ELF-1 (cell line): ENCODE measurements at regions not wholly inside any gene's neighbourhood (a gene's known extent, or its start where the extent isn't known, plus 50 kb on each side); places are given as distances from the start of the nearest gene placed in this dataset.
A peak's percentile ranks its signal among the peaks of the same experiment; 100 is the strongest.

Experiments
- DNase-seq: peaks from one replicate; pipeline ENCODE4 v3.0.0-alpha.2; 2016; ENCODE audit warnings: low read depth, low spot score

DNA sequence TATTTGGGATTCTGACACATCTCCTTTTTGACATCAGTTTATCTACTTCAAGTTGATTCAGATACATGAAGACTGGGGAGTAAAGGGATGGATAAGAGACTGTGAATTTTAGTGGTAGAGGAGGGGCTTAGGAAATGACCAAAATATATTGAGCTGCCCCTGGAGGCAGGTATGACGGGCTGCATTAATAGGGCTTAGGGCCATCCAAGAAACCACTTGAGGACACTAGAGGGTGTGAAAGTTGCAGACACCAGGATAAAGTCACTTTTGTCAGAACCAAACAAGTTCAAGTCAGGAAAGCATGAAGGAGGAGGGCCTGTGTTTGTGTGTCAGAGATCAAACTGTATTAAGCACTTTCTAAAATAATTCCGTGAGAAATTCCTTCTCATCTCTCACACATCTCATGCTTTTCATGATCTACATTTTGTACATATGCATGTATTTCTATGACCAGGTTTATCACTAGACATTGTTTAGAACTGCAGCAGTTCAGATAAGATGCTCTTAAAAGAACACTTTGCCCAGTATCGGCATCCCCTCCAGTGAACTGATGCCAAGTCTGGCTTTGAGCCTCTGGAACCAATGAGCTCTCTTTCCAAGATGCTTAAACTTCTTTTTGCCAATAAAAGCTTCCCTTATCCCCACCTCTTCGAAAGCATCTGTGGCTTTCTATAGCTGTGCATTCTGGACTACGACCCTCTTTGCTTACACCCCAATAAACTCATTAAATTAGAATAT is 136.9 kb downstream of the SLC38A1 start:
- DNase-seq: peak; percentile 16

DNA sequence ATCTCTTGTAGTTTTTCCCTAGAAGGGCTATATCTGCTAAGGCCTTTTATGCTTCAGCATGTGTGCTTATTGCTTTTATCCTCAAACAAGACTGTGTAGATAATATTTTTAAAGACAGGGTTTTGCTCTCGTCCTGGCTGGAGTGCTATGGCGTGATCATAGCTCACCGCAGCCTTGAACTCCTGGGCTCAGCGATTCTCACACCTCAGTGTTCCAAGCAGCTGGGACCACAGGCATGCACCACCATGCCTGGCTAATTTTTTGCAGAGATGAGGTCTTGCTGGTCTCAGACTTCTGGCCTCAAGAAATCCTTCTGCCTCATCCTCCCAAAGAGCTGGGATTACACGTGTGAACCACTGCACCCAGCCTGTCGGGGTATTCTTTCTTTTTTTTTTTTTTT is 137.3 kb upstream of the SCAF11 start:
- no peak for DNase-seq

DNA sequence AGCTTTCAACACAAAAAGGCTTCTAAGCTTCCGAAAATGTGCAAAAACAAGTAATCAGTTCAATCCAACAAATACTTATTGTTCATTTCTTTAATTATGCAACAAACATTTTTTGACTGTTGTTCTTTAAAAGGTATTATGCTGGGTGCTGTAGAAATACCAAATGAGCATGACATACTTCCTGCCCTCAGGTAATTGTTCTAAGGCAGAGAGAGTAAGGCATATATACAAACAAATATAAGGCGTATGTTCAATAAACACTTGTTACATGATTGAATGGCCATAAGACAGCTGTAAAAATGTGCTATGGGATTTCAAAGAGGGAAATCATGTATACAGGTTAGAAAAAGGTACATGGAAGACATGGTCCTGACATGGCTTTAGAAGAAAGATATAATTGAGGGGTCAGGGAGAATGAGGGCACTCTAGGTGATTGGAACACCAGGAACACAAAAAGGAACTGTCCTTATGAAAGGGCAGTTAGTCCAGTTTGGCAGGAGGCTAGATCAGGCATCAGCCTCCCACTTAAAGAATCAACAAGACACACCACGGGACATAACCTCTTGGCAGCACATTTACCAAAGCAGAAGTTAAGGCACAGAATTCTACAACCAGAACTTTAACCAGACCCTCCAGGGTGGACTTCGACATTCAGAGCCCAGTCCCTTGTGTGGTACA is 135.8 kb upstream of the SCAF11 start:
- peak; percentile 42 for DNase-seq

DNA sequence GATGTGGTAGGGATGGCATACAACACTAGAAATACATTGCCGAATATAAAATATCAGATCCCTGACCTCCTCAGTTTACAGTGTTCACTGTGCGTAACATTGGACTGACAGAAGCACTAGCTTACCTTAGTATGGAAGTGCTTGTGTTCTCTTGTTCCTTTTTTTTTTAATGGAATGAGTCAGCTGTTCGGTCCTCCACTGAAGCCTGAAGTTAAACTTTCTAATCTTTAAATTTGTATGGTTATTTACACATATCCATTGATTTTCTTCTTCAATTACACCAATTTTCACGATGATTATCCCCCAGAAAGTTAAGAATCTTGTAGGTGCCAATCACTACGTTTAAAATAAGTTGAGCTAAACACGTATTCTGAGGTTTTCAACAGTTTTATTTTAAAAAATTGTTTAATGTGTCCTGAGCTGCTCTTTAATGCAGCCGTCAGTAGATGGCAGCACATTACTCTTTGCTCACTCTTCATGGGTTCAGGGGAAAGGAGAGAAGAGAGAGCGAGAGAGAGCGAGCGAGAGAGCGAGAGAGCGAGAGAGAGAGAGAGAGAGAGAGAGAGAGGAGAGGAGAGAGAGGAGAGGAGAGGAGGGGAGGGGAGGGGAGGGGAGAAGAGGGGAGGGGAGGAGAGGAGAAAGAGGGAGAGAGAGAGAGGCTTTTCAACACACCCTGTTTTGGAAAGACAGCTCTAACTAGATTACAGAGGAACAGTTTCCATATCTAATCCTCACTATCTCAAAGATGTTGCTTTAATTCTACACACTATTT is 134.7 kb upstream of the SCAF11 start:
- DNase-seq: peak; percentile 51

DNA sequence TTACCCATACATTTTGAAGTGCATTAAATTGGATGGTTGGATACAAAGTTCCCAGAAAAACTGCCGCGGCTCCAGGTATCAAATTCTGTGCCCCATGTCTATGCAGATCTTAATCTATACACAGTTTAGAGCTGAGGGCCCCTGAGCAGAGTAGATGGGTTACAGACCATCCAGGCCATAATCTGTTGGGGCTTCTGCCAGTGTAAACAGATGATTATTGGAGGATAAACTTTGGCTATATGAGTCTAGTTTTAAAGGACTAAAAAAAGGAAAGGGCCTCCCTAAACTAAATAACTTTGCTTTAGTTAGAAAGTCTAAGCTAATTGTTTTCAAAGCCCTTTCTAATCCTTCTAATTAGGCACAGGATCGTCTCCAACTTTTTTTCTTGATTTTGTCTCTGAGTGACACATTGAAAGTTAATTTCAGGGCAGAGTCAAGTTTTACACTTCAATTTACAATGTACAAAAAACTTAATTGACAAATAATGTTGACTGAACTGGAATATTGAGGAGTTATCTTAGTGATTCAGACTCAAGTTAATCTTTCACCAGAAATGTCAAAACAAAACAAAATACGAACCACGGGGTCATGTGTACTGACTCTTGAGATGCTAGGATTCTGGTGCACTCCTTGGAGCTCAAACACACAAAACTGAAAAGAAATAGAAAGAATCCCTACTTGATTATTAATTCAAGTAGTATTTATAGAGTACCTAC is 133.9 kb upstream of the SCAF11 start:
- no peak for DNase-seq

DNA sequence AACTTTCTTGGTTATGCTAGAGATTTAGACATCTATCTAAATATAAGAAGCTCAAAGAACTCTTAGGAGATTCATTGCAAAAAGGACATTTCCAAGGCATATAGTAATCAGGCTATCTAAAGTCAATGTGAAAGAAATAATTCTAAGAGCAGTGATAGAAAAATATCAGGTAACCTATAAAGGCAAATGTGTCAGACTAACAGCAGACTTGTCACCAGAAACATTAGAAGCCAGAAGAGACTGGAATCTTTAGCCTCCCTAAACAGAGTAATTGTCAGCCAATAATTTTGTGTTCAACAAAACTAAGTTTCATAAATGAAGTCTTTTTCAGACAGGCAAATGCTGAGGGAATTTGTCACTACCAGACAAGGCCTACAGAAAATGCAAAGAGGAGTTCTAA is 122.0 kb upstream of the SCAF11 start:
- no peak for DNase-seq

DNA sequence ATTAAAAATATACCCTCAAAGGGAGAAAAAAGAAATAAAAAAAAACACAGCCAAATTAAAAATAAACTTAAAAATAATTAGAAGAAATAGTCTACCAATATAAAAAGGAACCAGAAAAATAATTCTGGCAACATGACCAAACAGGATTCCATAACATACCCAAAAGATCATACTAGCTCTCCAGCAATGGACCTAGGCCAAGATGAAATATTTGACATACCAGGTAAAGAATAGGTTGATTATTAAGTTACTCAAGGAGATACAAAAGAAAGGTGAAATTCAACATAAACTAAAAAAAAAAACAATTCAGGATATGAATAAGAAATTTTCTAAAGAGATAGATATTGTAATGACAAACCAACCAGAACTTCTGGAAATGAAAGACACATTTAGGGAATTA is 121.3 kb upstream of the SCAF11 start:
- no peak for DNase-seq

DNA sequence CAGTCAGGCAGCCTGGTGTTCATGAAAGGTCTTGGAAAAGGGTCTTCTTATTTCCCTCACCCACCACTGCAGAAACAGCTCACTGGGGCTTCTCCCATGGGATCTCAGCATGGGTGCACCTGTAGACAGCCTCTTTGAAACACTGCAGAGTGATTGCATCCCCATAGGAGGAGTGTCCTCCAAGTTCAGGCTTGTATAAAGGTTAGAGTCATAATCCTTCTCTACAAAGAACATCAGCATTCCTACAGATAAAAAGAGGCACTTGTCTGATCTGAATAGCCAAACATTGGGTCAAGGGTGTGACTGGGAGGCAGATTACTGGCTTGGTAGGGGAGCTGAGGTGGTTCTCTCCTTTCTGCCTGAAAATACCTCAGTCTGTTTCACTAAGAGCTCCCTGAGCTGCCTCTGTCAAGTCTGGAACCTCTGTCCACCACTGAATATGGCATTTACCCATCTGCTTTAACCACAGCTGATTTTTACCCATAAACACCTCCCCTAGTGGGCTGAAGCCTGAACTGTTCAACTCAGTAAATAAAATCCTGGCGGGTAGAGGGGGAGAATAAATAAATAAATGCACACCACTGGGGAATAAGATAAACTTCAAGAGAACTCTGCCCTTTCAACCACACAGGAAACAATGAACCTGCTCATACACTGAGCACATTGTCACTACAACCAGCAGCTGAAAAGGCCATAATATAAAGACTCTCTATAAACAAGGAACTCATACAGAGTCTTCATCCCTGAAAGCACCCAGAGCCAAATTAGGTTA is 120.7 kb upstream of the SCAF11 start:
- no peak for DNase-seq

DNA sequence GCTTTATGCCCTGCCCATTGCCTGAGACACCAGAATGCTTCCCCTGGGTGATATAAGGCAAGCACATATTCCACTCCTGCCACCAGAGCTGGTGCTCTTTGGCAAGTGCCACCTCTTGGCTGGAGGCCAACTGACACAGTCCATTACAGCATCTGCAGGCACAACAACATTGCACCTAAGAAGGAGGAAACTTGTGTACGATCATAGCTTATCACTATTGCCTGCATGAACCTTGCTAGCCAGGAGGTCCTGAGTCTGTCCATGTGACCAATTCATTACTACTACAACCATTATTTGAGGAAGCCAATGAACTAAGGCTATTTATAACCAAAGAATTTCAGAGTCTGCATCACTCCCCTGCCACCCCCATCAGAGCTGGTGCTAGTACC is 119.8 kb upstream of the SCAF11 start:
- DNase-seq: no peak

DNA sequence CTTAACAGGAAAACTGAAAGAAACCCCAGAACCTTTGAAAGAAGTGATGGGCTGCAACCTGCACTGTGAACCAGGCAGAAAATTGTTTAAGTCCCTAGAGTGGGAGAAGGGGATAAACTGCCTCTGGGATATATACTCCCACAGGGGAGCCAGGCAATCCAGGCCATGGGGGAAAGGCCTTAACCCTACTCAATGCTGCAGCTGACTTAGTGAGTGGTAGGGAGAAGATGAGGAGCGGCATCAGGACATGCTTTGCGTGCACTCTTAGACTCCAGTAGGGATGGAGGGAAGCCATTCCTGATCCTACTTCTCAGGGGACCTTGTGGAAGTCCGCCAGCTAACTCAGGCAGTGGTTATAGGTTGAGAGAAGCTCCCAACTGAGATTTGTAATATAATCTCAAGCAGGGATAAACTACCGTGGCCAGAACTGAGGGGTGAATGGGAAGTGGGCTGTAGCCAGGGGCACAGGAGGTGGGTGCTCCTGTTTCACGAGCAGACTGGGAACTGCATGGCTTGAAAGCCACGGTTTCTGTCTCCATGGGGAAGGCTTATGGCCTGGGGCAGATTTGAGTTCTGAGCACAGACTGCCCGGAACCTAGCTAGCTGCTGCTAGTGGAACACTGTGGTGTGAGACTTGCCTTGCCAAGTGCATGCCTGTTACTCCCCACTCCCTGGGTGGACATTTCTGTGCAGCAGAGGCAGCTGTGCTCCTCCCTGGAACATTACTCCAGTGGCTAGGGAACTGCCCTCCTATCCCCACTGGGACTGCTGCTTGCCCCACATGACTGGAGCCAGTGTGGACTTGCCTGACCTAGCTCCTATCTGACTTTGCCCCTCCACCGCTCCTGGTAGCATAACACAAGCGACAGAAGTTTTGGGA is 119.2 kb upstream of the SCAF11 start:
- DNase-seq: peak; percentile 11

DNA sequence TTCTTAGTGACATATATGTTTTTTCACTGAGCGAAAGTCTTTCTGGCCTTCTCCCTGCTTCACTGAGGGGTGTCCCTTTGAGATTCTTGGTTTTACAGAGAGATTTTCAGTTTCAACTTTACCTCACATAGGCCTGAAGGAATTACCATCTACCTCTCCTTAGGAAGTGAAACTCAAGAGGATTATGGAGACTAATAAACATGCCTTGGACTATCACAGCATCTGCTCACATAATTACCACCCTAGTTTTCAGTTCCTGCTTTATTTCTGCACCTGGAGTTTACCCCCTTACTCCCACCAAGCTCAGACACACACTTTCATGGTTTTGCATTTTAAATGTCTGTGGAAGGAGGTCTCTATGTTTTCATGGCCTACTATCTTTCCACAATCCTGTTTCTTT is 118.3 kb upstream of the SCAF11 start:
- DNase-seq: no peak

DNA sequence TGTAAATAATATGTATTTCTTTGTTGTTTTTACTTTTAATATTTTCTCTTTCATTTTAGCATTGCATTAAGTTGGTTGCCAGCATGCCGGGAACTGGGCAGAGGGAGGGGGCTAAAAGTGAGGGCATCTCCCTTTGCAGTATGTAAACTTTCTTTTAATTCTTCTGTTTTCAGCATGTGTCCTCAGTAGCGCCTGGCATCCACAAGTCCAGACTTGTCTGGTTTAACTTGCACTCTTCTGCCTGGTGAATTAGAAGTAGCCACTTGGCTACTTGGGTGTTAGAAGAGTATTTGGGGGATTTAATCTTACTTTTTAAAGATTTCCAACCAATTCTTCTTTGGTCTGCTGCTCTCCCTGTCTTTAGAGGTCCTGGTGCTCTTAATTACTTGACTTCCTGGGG is 117.2 kb upstream of the SCAF11 start:
- DNase-seq: no peak

DNA sequence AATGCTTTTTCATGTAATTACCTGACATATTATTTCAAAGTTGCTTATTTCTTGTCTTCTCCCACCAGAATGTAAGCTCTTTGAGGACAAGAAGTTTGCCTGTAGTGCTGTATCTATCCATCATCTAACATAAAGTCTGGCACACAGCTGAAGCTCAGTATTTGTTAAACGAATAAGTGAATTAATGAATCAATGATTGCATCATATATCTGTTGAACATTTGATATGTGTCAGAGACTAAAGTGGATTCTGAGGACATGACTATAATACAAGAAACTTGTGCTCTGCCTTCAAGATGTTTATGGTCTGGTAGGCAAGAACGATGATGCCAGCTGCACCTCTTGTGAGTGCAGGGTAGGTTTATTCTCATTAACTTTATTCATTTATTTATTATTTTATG is 115.4 kb upstream of the SCAF11 start:
- no peak for DNase-seq

DNA sequence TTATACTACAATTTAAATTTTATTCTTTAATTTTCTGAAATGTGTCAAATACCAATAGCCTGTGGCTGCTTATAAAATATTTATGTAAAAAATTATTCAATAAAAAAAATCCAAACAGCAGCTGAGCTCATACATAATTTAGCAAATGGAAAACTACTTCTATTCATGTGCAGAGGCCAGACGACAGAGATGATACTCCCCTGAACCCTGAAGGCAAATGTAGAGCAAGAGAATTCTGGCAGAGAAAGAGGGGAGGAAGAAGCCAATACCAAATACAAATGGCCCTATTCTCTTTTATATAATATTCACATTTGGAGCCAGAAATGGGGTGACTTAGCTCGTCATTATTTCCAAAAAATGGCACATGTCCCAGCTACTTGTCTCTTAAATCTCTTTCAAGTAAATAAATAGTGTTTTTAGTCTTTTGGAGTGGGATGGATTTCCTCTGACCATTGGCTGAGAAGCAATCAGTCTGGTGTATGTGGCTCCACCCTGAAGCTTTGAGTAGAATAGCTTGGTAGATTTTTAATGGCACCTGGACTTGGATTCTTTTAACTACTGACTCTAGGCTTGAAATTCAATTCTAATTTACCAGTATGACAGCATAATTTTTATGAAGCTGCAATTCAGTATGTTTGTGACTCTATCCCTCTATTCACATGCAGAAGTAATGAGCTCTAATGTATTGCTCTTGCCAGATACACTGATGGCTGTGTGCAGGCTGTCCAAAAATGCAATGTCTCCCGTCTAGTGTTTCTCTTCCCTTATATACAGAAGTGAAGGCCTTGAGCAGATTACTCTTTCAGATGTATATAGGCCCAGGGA is 113.4 kb upstream of the SCAF11 start:
- no peak for DNase-seq

DNA sequence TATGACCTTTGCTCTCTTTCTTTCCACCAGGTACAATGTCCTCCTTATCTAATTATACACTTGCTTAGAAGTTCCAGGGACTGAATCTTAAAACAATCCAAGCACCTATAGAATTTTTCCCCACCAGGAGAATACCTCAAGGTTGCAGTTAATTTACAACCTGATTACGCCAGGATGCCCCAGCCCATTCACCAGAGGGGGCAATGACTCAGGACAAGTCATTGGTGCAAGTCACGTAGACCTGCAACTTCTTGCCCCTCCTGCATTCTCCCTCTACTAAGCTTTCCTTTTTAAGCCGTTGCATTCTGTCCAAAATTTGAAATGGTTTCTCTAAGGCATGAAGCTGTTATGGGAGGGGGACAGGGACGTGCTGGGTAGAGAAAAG is 111.1 kb upstream of the SCAF11 start:
- no peak for DNase-seq

DNA sequence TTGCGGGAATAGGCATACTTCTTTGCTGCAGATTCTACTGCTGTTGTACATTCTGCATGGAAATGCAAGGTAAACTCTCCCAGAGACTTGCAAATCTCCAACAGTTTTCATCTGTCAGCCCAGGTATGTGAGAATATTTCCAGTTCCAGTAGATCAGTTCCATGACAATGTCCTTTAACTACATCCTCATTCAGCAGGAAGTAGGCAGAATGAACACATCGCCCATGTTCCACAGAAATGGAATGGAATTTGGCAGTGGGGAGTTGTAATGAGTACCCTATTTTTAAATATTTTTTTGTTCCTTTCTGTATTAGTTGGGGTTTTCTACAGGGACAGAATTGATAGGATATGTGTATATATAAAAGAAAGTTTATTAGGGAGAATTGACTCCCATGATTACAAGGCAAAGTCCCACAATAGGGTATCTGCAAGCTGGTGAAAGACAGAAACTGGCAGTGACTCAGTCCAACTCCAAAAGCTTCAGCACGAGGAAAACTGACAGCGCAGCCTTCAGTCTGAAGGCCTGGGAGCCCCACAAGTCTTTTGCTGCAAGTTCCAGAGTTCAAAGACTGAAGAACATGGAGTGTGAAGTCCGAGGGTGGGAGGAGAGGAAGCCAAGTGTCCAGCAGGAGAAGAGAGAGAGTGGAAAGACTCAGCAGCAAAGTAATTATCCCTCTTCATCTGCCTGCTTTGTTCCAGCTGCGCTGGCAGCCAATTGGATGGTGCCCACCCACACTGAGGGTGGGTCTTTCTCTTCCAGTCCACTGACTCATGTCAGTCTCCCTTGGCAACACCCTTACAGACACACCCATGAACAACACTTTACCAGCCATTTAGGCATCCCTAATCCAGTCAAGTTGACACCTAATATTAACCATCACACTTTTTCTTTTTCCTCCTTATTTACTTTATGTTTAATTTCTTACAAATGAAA is 110.4 kb upstream of the SCAF11 start:
- DNase-seq: no peak

DNA sequence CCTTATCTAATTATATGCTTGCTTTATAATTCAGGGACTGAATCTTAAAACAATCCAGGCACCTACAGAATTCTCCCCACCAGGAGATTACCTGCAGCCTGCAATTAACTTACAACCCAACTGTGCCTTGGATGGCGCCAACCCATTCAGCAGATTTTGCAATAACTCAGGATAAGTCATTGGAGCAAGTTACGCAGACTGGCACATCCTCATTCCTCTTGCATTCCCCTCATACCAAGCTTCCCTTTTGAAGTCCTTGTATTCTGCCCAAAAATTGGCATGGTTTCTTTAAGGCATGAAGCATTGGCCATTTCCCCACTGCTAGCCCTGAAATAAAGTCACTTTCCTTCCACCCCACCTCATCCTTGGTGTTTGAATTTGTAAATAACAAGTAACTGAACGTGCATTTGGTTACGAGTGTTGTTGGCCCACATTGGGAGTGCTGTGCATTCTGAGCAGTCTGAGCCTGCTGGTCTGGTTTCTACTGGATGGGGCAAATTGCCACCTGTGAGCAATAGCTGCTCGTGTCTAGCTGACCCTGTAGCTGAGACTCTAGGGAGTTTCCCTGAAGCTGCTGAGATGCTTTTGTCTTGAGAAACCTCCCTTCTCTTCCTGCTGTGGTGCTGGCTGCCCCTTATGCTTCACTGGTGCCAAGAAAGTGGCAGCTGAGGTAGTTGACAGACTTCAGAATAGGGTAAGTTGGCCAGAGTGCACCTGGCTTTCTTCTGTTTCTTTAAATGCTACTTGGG is 99.2 kb upstream of the SCAF11 start:
- no peak for DNase-seq
